Suprapubic skin (tissue), 4 donors: ENCODE measurements at regions not wholly inside any gene's neighbourhood (a gene's known extent, or its start where the extent isn't known, plus 50 kb on each side); places are given as distances from the start of the nearest gene placed in this dataset.

Experiments
- EP300 ChIP-seq: sonication (generic); formaldehyde crosslinking; IDR thresholded peaks from one replicate; pipeline ENCODE4 v1.6.1; 2017; ENCODE audit warnings: antibody characterized with exemption
- POLR2A ChIP-seq, 2 donors: fragments of 450-650 bp; IDR thresholded peaks; one replicate each; pipeline ENCODE4 v1.6.1; 2017; ENCODE audit warnings: antibody characterized with exemption in 2 of 2, mild to moderate bottlenecking in 2 of 2, moderate library complexity in 2 of 2
- POLR2AphosphoS5 ChIP-seq, 3 donors: sonication (generic); formaldehyde crosslinking; IDR thresholded peaks; one replicate each; pipeline ENCODE4 v1.6.1; 2017; ENCODE audit warnings: antibody characterized with exemption in 3 of 3
- TF ChIP-seq, protein P1 (sequence below), 2 donors: fragments of 200-600 bp in 1 of 2; fragments of 450-650 bp in 1 of 2; sonication (generic) in 1 of 2; IDR thresholded peaks; one replicate each; pipeline ENCODE4 v1.5.1; 2016 to 2019; ENCODE audit warnings: antibody characterized with exemption in 2 of 2, mild to moderate bottlenecking in 1 of 2, moderate library complexity in 1 of 2

DNA sequence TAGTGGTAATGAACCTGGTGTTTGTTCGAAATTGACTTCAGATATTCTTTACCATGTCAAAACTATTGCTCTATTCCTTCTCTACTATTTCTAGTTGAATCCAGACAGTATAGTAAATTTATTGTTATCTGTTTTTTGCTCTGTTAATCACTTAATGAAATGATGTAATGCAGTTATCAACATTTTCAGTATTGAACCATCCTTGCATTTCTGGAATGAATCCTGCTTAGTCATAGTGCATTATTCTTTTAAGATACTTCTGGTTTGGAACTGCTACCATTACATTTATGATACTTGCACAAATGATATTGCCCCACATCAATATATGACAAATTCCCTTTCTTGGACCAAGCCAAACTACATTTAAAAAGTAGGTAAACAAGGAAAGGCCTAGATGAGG, 554.0 kb upstream of the KLF4 start:
- TF ChIP-seq, protein P1, sequence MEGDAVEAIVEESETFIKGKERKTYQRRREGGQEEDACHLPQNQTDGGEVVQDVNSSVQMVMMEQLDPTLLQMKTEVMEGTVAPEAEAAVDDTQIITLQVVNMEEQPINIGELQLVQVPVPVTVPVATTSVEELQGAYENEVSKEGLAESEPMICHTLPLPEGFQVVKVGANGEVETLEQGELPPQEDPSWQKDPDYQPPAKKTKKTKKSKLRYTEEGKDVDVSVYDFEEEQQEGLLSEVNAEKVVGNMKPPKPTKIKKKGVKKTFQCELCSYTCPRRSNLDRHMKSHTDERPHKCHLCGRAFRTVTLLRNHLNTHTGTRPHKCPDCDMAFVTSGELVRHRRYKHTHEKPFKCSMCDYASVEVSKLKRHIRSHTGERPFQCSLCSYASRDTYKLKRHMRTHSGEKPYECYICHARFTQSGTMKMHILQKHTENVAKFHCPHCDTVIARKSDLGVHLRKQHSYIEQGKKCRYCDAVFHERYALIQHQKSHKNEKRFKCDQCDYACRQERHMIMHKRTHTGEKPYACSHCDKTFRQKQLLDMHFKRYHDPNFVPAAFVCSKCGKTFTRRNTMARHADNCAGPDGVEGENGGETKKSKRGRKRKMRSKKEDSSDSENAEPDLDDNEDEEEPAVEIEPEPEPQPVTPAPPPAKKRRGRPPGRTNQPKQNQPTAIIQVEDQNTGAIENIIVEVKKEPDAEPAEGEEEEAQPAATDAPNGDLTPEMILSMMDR (IDR thresholded peaks at IDR 0.05): no peak
- no peak for TF ChIP-seq POLR2A (IDR thresholded peaks at IDR 0.05)
- TF ChIP-seq POLR2AphosphoS5 (IDR thresholded peaks at IDR 0.05): no peak
- TF ChIP-seq EP300: no peak
